Kidney tubule cell (primary cell): ENCODE measurements at regions not wholly inside any gene's neighbourhood (a gene's known extent, or its start where the extent isn't known, plus 50 kb on each side); places are given as distances from the start of the nearest gene placed in this dataset.

Experiments
- DNase-seq: peaks from one replicate; pipeline ENCODE4 v3.0.0-alpha.2; 2018; ENCODE audit warnings: low spot score

DNA sequence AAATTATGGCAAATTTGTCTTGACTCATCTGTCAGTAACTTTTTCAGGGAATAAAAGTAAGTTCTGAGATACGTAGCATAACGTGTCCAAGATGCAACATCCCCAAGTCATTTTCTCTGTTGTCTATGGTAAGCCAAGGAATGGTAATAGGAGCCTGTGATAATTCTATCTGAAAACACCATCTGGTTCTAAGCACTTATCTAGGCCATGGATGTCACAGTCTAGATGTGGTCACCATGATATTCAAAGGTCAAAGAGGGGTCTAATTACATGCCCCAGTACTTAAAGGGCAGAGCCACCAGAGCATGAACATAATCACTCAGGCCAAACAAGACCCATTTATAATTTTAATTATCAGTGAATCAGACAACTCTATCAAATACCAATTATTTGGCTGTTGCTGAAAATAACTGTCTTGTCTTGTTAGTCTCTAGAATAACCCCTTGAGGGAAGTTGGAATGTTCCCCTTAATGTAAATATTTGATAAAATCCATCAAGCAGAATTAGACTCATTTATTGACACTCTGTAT lies 225.1 kb upstream of the MPPED2 start:
- no peak for DNase-seq

DNA sequence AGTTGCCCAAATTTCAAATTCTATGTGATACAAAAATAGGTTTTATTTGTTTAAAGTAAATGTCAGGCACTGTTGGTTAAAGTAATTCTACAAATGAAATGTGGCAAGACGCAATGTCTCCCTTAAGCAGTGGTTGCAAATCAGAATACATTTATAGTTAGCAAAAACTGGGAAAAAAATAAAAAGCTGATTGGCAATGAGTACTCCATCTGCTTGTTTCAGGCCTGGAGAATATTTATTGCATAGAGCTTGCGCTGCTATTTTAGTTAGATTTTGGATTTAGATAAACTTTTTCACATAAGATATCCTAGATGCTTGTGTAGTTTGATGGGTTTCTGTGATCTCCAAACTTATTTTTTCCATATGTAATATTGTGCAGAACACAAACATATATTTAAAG lies 224.0 kb upstream of the MPPED2 start:
- DNase-seq, result no peak

DNA sequence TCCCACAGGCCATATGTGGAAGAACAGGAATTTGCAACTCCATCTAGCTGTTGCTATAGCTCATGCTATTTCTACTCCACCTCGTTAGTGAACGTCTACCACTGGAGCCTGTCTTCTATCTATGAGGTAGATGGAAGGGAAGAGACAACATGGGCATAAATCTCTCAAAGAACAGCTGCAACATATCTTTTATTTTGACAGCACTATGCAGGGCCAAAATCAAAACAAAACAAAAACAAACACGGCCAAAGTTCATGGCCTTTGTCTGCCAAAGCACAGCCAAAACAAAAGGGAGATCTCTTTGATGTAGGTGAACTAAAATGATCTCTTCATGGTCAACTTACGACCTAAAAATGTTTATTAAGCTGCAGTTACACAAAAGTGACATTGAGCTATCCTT lies 215.2 kb upstream of the MPPED2 start:
- DNase-seq, result no peak

DNA sequence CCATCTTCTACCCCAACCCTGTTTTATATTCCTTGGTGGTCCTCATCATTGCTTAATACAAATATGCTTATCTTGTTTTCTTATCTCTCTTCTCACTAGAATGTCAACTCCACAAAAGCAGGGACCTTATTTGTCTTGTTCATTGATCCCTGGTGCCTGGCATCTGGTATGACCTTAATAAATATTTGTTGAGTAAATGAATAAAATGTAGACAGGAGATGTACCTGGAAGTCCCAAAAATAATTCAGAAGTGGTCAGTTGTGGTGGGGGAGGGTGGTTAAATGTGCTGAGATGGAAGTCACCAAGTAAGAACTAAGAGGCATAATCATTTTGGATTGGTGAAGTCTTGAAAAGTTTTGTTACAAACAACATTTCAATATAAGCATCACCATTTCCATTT lies 214.8 kb upstream of the MPPED2 start:
- no peak for DNase-seq

DNA sequence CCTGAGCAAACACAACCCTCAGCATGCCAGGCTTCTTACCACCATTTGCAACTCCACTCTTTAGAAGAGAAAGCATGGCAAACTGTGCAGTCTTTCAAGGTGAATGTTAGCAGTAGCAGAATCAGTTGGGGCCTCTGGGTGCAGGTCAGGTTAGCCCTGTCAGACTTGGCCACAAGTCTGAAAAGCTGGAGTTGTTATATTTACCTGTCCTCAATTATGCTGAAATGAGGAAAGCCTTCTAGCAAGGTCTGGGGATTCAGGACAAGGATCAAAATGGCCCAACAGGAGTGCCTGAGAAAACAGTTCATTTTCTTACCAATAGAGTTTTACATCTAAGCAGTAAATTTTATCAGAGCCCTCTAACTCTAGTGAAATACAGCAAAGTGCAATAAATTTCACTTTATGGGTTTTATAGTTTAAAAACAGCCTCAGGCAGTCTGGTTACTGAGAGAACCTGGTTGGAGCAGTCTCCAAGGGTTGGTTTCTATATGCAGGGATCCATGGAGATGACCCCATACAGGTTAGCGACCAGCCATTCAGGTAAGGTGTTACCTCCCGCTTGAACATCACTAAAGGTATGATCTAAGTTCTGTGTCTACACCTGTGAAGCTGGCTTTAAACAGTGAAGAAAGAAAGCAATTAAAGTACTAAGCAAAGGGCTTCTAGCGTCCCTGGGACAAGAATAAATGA lies 212.5 kb upstream of the MPPED2 start:
- no peak for DNase-seq

DNA sequence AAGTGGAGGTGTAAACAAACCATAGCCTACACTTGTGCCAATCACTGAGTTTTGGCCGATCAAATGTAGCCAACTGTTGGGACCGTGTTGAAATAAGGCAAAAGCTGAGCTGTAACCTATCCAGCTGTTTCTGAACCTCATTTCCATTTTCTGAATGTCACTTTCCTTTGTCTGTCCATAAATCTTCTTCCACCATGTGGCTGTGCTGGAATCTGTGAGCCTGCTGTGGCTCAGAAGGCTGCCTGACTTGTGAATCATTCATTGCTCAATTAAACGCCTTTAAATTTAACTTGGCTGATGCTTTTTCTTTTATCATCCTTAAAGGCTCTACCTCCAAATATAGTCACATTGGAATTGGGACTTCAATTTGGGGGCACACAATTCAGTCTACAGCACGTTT lies 203.1 kb upstream of the MPPED2 start:
- peak; percentile 74 for DNase-seq

DNA sequence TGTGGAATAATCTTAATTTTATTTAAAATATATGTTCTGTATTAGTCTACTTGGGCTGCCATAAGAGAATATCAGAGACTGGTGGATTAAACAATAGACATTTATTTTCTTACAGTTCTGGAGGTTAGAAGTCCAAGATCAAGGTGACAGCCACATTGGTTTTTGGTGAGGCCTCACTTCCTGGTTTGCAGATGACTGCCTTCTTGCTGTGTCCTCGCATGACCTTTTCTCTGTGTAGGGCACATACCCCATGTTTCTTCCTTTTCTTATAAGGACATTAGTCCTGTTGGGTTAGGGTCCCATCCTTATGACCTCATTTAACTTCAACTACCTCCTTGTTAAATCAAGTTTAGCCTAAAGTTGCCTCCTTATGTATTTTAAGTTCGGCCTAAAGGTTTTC lies 202.7 kb upstream of the MPPED2 start:
- peak; percentile 40 for DNase-seq

DNA sequence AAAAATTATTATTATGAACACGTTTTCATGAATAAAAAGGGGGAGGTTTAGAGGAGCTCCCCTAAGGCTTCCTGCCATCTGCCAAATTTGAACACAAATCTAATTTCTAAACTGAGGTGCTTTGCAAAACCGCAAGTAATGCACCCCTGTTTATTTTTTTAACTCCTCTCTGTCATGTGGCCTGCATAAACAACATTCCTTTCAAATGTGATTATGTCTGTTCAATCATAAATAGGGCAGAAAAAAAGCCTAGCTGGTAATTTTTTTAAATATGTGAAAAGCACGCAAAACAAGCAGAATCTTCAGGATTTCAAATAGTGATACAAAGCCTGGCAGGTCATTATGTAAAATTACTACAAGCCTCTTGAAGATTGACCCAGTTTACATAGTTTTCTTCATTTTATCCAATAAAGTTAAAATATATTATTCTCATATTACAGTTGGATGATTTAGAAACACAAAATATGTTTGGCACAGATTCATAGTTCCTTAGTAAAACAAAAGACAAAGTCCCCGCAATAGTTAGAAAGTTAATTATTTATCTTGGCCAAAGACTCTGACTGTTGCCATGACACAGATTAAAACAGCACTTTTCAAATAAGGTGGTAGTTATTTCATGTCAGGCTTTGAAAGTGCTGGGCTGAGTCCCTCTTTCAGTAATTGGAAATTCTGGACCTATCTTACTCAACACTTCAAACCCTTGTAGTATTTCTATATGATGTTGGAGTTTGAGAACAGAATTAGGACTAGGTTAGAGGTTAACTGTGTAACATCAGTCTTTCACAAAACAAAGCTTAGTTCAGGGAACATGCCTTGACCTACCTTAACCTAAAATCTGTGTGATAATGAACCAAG lies 200.3 kb upstream of the MPPED2 start:
- peak; percentile 67 for DNase-seq

DNA sequence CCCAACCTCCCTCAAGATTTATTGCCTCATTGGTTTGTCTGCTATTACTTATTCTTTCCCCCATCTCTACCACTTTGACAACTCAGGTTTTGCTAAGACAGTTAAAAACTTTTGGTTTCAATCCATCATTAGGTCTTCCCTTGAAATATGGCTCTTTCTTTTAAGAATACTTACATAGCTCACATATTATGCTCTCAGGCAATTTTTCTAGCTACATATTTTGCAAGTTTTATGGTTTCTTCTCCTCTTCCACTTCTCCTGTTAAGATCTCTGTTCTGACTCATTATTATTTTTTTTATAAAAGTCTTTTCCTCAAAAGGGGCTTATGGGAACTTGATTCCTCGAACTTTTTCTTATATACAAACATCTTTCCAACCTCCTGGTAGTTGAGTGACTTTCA lies 192.4 kb upstream of the MPPED2 start:
- DNase-seq, result no peak

DNA sequence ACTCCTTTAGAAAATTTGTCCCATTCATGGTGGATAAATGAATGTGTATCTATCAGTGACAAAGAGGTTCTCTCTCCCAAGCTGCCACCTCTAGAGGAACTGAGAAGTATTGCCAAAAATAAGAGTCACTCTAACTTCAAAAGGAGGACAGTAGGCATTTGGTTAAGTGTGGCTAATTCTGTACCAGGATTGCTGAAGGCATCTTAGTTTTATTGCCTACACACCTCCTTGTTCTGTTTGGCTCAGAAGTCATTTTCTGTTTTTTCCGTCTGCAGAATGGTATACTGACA lies 189.0 kb upstream of the MPPED2 start:
- DNase-seq, result no peak

DNA sequence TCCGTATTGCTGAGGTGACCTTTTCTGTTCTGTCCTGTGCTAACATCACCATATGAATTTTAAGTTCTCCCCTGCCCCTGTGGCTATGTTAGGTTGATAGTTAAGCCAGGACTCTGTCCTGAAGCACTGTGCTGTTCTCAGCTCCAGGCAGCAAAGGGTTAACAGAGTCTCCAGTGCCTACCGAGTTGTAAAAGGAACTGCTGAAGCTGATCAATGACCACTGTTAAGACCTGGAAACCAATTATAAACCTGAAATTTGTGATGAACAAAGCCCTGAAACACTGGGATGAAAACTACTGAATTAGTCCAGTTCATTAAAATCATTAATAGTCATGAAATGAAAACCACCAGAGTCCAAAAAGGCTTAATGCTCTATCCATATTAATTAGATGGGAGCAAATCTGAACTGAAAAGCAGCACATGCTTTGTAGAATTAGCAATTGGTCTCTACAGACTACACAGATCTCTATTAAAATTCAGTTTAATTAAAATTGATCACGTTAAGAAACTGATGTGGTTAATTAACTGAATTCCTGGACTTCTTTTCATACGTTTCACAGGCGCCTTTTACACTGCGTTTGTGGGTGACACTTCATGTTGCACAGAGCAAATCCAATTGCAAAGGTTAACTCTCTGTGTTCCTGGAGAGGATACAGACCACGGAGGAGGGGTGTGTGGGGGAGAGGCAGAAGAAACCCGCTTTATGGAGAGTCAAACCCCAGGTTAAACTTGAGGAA lies 188.5 kb upstream of the MPPED2 start:
- DNase-seq, result no peak

DNA sequence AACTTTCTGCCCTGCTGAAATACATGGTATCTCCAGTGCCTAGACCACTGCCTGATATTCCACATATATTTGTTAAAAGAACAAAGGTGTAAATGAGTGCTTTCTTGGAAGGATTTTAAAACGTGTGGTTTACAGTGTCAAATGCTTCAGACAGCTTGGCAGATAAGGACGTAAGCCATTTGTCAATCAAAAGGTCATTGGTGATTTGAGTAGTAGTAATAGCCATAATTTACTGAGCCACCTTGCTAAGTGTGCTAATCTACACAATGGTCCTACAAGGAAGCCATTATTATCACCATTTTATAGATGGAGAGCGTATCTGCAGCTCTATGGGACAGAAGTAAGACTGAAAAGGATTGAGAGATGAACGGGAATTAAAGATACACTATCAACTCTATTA lies 186.8 kb upstream of the MPPED2 start:
- DNase-seq, result no peak

DNA sequence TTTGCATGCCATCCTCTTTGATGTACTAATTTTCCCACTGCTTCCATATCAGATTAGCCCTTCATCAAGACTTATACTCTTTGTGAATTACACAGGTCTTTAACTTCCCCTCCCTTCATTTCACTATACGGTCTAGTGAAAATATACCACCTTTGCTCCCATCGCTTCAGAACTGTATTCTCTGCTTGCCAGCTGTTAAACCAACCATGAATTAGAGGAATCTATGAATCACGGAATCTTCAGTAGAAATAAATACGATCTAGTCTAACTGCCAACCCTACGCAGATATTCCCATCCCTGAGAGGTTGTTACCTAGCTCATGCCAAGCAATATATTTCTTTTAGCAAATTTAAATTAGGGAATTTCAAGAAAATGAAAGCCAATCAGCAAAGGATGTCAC lies 177.8 kb upstream of the MPPED2 start:
- DNase-seq, result peak; percentile 60

DNA sequence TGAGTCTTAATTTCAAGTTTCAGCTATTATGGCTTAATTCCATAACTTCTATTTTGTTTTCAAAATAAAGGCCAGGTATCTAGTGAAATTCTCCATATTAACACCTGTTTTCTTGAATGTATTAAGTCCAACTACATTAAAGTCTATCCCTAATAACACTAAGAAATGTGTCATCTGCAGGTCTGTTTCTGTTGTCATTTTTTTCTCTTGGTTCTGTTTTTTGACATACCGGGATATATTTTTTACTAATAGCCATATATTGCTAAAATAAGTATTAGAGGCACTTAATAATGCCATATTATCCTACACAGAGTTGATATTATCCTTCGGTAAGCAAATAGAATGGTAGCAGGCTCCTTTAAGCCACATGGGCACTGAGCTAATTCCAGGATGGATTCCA lies 176.0 kb upstream of the MPPED2 start:
- DNase-seq, result no peak

DNA sequence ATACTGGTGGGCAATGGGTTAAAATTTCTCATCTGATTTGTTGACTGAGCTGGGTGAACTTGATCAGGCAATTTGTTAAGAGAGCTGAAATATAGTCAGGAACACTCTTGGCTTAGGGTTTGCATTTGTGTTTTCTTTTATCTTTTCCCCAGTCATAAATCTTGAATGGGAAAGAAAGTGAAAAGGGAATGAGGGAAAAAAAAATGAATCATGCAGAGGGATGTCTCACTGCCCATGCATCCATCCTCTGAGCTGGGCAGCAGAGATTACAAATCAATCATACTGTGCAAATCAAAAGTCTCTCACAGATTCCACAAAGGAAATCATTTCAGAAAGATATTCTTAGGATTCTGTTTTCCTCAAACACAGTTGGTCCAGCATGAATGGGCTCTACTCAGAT lies 174.2 kb upstream of the MPPED2 start:
- peak; percentile 49 for DNase-seq

DNA sequence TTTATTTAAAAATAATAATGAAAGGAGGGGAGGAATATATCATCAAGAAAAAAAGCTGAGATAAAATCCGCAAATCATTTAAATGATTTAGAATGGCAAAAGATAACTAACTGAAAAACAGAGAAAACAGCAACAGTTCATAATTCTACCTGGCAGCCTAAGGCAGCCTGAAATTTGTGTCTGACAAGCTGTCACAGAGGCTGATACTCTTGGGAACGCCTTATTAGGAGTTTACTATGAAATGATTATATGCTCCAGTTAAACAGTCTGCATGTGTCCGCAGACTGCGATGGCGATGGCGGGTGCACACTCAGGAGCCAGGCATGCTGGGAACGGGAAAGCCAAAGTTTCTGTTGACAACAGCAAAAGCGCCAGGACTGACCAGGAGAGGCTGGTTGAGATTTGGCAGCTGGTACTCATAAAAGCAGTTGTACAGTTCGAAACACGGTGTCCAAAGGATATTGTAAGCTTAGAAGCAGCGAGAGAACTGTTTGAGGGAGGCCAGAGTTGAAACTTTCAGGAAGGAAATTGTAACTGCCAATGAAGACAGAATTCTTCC lies 172.9 kb upstream of the MPPED2 start:
- no peak for DNase-seq

DNA sequence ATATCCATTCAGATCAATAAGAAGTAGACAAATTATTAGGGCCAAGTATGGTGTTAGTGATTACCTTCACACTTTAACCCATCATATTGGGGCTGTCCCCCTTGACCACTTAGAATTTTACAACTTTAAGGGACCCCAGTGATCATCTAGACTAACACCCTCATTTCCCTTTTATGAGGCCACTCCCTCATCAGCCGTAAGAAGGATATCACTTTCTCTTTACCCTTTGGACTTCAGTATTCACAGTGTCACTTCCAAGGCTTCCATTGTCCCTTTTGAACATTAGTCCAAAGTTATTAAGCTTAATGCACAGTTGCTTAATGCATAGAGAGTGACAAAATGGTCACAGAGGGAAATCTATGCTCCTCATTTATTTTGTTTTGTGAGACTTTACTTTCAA lies 172.4 kb upstream of the MPPED2 start:
- no peak for DNase-seq

DNA sequence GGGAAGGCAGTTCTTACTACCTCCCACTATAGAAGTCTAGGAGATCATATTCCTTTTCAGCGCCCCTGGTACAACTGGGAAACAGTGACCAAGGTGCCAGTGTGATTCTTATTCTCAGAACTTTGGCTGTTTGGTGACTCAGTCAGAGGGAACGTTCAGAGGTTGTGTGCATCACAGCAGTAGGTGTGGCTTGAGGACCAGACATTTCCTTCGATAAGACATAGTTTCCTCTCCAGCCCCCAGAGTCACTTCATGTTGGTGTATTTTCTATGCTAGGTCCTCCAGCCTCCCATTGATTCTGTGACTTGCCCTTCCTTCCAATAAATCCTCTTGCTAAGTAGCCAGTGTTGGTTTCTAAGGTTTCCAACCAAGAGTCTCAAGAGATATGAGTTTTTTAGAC lies 171.9 kb upstream of the MPPED2 start:
- peak; percentile 11 for DNase-seq

DNA sequence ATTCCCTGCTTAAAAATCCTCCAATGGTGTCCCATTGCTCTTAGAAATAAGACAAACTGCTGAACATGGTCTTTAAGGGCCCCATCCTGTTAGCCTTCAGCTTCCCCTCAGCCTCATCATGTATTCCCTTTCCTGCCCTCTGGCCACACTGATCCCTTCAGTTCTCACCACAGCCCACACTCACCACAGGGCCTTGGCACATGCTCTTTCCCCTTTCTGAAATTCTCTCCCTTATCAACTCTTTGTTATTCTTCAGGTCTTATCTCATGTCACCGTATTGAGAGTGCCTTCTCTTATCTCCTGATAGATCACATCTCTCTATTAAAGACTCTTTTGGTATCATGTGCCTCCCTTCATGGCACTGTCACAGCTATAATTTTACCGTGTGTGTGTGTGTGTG lies 167.8 kb upstream of the MPPED2 start:
- no peak for DNase-seq

DNA sequence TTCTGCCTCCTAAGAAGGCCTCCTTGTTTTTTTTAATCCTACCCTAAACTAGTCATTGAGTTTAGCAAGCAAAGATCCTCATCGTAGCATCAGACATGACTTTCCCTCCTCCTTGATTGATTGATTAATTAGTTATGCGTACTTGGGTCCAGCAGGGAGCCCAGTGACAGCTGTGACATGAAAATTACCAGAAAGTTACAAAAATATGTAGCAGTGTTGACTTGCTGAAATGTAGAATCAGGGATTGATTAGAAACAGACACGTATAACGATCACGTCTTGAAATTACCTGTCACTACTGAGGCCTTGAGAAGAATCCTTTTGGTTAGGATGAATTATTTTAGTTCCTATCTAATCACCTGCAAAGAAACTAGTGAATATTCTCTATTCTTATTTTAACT lies 167.4 kb upstream of the MPPED2 start:
- no peak for DNase-seq

DNA sequence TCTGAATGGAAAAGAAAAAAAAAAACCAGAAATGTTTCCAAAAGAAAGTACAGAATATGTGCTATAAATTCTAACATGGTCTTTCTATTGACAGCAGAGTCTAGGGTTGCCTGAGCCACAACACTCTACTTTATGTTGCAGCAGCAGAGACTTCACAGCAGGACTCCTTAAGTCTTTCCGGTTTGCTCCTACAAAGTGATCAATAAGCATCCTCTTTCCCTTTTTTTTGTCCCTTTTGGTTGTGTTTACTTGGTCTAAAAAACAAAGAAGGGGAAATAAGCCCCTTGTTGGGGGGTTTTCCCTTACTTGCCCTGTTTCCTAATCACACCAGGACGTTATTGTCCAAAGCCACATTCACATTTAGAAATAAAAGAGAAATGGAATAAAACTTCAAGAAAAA lies 163.1 kb upstream of the MPPED2 start:
- DNase-seq, result no peak

DNA sequence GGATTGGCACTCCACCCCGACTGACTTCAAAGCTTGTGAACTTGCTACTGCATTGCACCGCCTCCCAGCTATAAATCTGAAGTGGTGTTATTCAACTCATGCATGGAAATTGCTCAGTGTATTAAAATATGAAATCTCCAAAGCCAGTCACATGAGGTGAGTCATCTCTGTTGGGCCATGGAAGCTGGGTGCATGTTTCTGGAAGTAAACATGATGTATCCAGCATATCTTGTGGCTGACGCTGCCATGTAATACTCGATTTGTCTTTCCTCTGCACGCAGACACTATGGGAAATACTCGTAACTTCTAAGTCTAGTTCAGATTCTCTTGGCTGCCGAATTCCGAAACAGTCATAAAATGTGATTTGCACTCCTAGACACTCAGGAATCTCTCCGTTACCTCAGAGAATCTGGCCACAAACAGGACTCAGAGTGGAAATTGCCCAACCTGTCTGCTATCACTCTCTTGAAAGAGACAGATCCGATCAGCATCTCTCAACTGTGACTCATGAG lies 154.9 kb upstream of the MPPED2 start:
- DNase-seq, result peak; percentile 5

DNA sequence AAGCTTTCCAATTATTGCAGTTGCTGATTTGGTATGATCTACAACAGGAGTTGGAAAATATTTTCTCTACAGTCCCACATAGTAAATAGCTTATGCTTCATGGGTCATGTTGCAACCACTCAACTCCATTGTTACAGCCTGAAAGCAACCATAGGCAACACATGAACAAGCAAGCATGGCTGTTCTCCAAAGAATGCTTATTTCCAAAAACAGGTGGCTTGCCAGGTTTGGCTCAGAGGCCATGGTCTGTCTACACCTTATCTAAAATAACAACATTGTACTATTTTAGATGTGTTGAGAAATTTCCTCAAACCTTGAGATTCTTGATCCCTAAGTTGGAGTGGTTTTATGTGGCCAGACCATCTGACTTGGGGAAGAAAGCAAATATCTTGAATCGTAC lies 153.9 kb upstream of the MPPED2 start:
- DNase-seq, result no peak
